ENCODE measurements at regions not wholly inside any gene's neighbourhood (a gene's known extent, or its start where the extent isn't known, plus 50 kb on each side); places are given as distances from the start of the nearest gene placed in this dataset.
"Not testable (repeated sequence)": the region's sequence is repeated elsewhere in the genome, so short reads cannot be mapped to it uniquely, and the experiment has no call there.

GRCh38 chr5:105922080-105922479 lies 1748.7 kb downstream of the EFNA5 start:
- no peak for DNase-seq (ENCODE audit: low spot score)

GRCh38 chr5:105917189-105917588 lies 1753.5 kb downstream of the EFNA5 start:
- no peak for DNase-seq (ENCODE audit: low spot score)

GRCh38 chr5:105907016-105907415 lies 1763.7 kb downstream of the EFNA5 start:
- DNase-seq (ENCODE audit: low spot score): no peak

GRCh38 chr5:105905392-105905791 lies 1765.3 kb downstream of the EFNA5 start:
- DNase-seq (ENCODE audit: low spot score): no peak

- no peak for DNase-seq (ENCODE audit: low spot score)
Observed at GRCh38 chr5:105903069-105903468, 1767.7 kb downstream of the EFNA5 start.

GRCh38 chr5:105899726-105900125 lies 1771.0 kb downstream of the EFNA5 start:
- no peak for DNase-seq (ENCODE audit: low spot score)

GRCh38 chr5:105898183-105898582 lies 1772.6 kb downstream of the EFNA5 start:
- no peak for DNase-seq (ENCODE audit: low spot score)

GRCh38 chr5:105885266-105885665 lies 1785.5 kb downstream of the EFNA5 start:
- DNase-seq (ENCODE audit: low spot score): no peak

GRCh38 chr5:105882956-105883481 lies 1787.7 kb downstream of the EFNA5 start:
- DNase-seq (ENCODE audit: low spot score): no peak

- no peak for DNase-seq (ENCODE audit: low spot score)
Observed at GRCh38 chr5:105878402-105878801, 1792.3 kb downstream of the EFNA5 start.

GRCh38 chr5:105877592-105877991 lies 1793.1 kb downstream of the EFNA5 start:
- no peak for DNase-seq (ENCODE audit: low spot score)

GRCh38 chr5:105874316-105874715 lies 1796.4 kb downstream of the EFNA5 start:
- DNase-seq (ENCODE audit: low spot score): no peak

GRCh38 chr5:105872569-105873270 lies 1798.0 kb downstream of the EFNA5 start:
- no peak for DNase-seq (ENCODE audit: low spot score)

GRCh38 chr5:105868038-105868780 lies 1802.5 kb downstream of the EFNA5 start:
- DNase-seq (ENCODE audit: low spot score): no peak

- DNase-seq (ENCODE audit: low spot score): no peak
Observed at GRCh38 chr5:105865834-105866233, 1804.9 kb downstream of the EFNA5 start.

GRCh38 chr5:105859350-105859749 lies 1811.4 kb downstream of the EFNA5 start:
- not testable (repeated sequence) for DNase-seq (ENCODE audit: low spot score)

- no peak for DNase-seq (ENCODE audit: low spot score)
Observed at GRCh38 chr5:105849701-105850100, 1821.0 kb downstream of the EFNA5 start.

- no peak for DNase-seq (ENCODE audit: low spot score)
Observed at GRCh38 chr5:105840800-105841199, 1829.9 kb downstream of the EFNA5 start.

GRCh38 chr5:105836887-105837286 lies 1833.8 kb downstream of the EFNA5 start:
- no peak for DNase-seq (ENCODE audit: low spot score)

- DNase-seq (ENCODE audit: low spot score): no peak
Observed at GRCh38 chr5:105836268-105836667, 1834.5 kb downstream of the EFNA5 start.

GRCh38 chr5:105828821-105829220 lies 1841.9 kb downstream of the EFNA5 start:
- DNase-seq (ENCODE audit: low spot score): no peak

- no peak for DNase-seq (ENCODE audit: low spot score)
Observed at GRCh38 chr5:105821800-105822199, 1848.9 kb downstream of the EFNA5 start.

GRCh38 chr5:105817914-105818313 lies 1852.8 kb downstream of the EFNA5 start:
- no peak for DNase-seq (ENCODE audit: low spot score)
